Muscle layer of colon (tissue), 2 donors: ENCODE measurements at regions not wholly inside any gene's neighbourhood (a gene's known extent, or its start where the extent isn't known, plus 50 kb on each side); places are given as distances from the start of the nearest gene placed in this dataset.

ENCODE experiments used
- H3K27ac ChIP-seq: one replicate; pipeline ENCODE4 v1.7.0; 2013; ENCODE audit warnings: low read depth, mild to moderate bottlenecking, low read length, moderate library complexity
- H3K27me3 ChIP-seq, 2 donors: one replicate each; pipeline ENCODE4 v1.7.0; 2013; ENCODE audit warnings: low read length in 2 of 2, mild to moderate bottlenecking in 2 of 2; ENCODE audit not compliant: insufficient read depth in 2 of 2, control insufficient read depth in 1 of 2
- H3K36me3 ChIP-seq: one replicate; pipeline ENCODE4 v1.7.0; 2013; ENCODE audit warnings: mild to moderate bottlenecking, low read length; ENCODE audit not compliant: insufficient read depth
- H3K4me1 ChIP-seq: one replicate; pipeline ENCODE4 v1.7.0; 2013; ENCODE audit warnings: mild to moderate bottlenecking, low read length; ENCODE audit not compliant: insufficient read depth
- H3K4me3 ChIP-seq, 2 donors: one replicate each; pipeline ENCODE4 v1.7.0; 2013; ENCODE audit warnings: low read length in 2 of 2, low read depth in 1 of 2, mild to moderate bottlenecking in 1 of 2, moderate library complexity in 1 of 2
- H3K9ac ChIP-seq: one replicate; pipeline ENCODE4 v1.7.0; 2013; ENCODE audit warnings: low read length
- H3K9me3 ChIP-seq: one replicate; pipeline ENCODE4 v1.7.0; 2013; ENCODE audit warnings: mild to moderate bottlenecking, low read length
- donor health status: abdominal sarcoma.
- donor health status: Adenocarcinoma of cecum.

DNA sequence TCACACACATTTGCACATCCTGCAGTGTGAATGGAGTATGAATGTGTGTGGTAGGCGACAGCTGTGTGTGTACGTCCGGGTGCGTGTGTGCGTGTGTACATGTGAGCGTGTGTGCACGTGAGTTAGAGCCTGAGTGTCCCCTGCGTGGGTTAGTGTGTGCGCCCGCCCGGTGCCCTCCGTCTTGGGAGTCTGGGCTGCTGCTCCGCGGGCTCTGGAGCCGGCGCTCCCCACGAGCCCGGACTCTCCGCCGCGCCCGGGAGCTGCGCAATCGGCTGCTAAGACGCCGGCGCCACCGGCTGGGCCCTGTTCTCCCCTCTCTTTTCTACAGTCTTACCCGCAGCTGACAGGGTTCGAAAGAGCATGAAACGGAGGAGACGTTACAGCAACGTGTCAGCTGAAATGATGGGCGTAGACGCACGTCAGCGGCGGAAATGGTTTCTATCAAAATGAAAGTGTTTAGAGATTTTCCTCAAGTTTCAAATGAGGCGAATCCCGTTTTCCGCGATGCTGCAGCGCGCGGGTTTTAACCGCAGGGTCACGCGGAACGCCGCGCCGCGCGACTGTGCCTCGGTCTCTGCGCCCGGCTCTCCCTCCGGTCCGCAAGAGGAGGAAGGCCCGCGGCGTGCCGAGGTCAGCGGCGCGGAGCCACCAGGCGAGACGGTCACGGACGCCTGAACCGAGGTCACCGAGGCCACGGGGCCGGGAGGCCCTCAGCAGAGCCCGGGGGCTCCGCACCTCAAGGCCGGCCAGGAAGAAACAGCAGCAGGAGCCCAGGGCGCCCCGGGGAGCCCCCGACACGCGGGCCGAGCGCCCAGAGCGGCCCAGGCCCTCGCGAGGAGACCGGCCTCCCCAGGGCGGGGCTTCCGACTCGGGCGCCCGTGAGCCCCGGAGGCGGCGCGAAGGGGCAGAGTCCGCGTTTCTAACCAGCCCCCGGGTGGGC is 95.3 kb upstream of the BHLHE23 start:
- Histone ChIP-seq H3K9ac (no peak overlapping the region), H3K27ac (peak overlapping the region; percentile 43)

DNA sequence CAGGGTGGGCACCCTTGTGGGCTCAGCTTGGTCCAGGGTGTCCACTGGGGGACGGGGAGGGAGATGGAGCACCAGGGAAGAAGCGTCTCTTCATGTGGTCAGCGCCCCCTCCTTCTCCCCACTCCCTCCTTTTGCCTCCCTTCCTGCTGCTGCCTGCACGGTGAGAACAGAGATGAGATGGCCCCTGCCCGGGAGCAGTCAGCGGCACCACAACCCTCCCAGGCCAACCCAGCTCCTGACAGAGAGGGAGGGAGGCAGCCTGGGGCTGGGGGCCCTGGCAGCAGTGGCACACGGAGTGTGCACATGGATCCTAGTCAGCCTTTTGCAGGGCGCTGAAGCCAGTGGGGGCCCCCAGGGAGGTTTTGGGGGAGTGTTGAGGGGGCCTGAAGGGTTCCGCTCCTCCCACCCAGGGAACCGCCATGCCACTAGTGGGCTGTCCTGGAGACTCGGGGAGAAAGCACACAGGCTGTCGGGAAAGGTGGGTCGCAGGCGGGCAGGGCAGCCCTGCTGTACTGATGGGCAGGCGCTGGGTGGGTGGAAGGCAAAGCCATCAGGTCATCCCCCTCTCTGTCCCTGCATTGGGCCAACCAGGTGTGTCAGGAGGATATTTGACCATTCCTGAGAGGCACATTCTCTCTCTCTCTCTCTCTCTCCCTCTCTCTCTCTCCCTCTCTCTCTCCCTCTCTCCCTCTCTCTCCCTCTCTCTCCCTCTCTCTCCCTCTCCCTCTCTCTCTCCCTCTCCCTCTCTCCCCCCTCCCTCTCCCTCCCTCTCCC is 94.3 kb upstream of the BHLHE23 start:
- H3K27me3 ChIP-seq, result peaks cover 0 to 30% of the 10 kb centered on the region in 2 donors
- H3K27ac ChIP-seq, result no peak overlapping the region
- peaks cover 5% of the 10 kb centered on the region for H3K4me1 ChIP-seq
- H3K9ac ChIP-seq, result no peak overlapping the region
- H3K4me3 ChIP-seq, result peak overlapping the region in 1 of 2 donors; percentile 80
- no peaks in the 10 kb centered on the region for H3K36me3 ChIP-seq
- H3K9me3 ChIP-seq, result no peaks in the 10 kb centered on the region

More for the DNA sequence above, 95.3 kb upstream of the BHLHE23 start:
- H3K4me1 ChIP-seq, result peaks cover 5% of the 10 kb centered on the region
- peak overlapping the region; percentile 64 to 80 for H3K4me3 ChIP-seq
- H3K36me3 ChIP-seq, result no peaks in the 10 kb centered on the region
- peaks cover 0 to 21% of the 10 kb centered on the region in 2 donors for H3K27me3 ChIP-seq
- H3K9me3 ChIP-seq, result no peaks in the 10 kb centered on the region

DNA sequence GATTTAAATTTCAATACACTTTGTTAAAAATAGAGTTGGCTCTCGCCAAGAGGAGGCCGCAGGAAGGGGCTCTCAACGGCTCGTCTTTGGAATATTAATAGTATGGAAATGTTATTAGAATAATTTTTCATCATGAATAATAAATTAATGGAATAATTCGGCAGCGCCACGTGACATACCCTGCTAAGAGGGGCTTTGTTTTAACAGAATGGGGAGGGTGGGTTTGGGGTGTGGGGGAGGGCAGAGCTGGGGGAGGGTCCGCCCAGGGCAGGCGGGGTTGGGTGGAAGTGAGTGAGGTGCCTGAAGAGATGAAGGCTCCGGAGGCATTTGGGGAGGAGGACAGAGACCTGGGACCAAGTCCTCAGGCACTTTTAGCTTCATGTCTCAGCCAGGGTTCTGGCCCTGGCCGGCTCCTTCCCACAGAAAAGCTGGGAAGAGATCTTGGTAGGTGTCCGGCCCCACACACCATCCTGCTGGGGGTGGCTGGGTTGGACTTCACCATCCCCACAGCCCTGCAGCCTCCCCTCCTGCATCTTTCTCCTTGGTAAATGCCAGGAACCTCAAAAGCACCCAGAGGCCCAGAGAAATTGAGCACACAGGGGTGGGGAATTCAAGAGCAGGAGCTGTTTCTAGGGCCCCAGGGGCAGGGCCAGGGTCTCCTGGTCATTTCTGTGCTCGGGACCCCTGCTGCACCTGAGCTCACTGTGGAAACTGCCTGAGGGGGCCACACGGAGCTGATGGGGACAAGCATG is 93.6 kb upstream of the BHLHE23 start:
- Histone ChIP-seq H3K27me3 (peaks cover 0 to 33% of the 10 kb centered on the region in 2 donors), H3K36me3 (no peaks in the 10 kb centered on the region), H3K9ac (no peak overlapping the region), H3K9me3 (no peaks in the 10 kb centered on the region), H3K4me1 (no peaks in the 10 kb centered on the region), H3K4me3 (no peak overlapping the region), H3K27ac (no peak overlapping the region)

DNA sequence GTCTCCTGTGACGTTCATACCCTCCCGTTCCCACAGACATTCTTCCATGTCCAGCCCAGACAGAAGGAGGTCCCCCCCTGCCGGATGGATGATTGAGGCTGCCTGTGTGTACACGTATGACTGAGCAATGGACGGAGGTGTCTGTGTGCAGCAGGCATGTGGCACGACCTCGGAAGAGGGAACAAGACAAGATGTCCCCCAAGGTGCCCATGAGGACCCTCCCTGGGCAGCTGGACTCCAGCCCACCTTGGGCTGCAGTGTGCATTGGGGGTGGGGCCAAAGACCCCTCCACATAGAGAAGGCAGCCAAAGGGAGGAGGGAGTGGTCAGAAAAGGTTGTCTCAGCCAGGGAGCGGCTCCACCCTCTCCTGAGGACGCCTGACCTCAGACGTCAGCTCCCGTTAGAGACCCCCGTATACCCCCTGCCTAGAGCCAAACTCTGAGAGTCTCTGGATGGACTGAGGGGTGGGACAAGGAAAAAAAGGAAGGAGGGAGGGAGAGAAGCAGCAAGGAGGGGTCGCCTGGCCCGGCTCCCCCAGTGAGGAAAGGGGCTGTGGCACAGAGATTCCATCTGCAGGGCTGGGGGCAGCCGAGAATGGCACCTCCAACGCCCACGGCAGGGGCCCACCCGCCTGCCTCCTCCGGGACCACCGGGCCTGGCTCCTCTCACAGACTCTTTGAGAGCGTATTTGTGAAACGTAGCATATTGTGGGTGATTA is 92.9 kb upstream of the BHLHE23 start:
- Histone ChIP-seq H3K27me3 (peaks cover 0 to 39% of the 10 kb centered on the region in 2 donors), H3K4me3 (no peak overlapping the region), H3K9ac (no peak overlapping the region), H3K4me1 (no peaks in the 10 kb centered on the region), H3K27ac (no peak overlapping the region), H3K9me3 (no peaks in the 10 kb centered on the region), H3K36me3 (no peaks in the 10 kb centered on the region)

DNA sequence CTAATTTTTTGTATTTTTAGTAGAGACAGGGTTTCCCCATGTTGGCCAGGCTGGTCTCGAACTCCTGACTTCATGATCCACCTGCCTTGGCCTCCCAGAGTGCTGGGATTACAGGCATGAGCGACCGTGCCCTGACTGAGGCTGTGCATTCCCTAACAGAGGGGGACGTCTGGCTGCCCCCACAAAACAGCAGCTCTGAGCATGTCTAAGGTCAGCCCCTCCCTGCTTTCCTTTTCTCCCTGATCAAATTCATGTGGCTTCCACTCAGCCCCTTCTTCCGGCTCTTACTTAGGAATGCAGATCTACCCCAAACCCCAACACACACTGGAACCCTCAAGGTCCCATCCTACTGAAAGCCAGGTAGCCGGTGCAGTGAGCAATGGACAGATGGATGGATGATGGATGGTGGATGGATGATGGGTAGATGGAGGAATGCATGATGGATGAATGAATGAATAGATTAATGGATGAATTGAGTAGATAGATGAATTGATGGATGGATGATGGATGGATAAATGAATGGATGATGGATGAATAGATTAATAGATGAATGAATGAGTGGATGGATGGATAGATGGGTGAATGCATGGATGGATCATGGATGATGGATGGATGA is 91.5 kb upstream of the BHLHE23 start:
- peaks cover 0 to 39% of the 10 kb centered on the region in 2 donors for H3K27me3 ChIP-seq
- H3K36me3 ChIP-seq, result no peaks in the 10 kb centered on the region
- H3K9ac ChIP-seq, result no peak overlapping the region
- H3K4me3 ChIP-seq, result no peak overlapping the region
- no peak overlapping the region for H3K27ac ChIP-seq
- H3K9me3 ChIP-seq, result no peaks in the 10 kb centered on the region
- no peaks in the 10 kb centered on the region for H3K4me1 ChIP-seq

DNA sequence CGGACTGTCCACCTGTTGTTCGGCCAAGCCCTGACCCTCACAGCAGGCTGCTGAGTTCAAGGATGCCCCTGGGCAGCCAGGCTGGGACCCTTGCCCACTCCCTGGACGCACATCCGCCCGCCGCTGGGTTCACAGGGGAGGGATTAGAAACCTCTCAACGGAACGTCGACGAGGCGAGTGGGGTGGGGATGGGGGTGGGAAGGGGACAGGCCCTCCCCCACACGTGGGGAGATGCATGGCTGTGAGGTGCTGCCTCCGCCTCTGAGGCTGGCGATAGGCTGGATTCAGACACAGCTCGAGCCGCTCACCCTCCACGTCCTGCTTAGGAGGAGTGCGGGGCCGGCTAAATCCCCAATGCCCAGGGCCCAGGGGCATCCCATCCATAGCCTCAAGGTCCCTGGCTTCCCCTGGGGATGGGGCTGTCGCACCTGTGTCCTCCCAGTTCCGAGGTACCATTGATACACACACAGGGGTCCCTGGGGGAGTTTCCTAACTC is 90.6 kb upstream of the BHLHE23 start:
- no peak overlapping the region for H3K9ac ChIP-seq
- H3K27ac ChIP-seq, result no peak overlapping the region
- H3K27me3 ChIP-seq, result peaks cover 0 to 45% of the 10 kb centered on the region in 2 donors
- no peaks in the 10 kb centered on the region for H3K9me3 ChIP-seq
- no peaks in the 10 kb centered on the region for H3K36me3 ChIP-seq
- H3K4me3 ChIP-seq, result no peak overlapping the region
- H3K4me1 ChIP-seq, result no peaks in the 10 kb centered on the region

DNA sequence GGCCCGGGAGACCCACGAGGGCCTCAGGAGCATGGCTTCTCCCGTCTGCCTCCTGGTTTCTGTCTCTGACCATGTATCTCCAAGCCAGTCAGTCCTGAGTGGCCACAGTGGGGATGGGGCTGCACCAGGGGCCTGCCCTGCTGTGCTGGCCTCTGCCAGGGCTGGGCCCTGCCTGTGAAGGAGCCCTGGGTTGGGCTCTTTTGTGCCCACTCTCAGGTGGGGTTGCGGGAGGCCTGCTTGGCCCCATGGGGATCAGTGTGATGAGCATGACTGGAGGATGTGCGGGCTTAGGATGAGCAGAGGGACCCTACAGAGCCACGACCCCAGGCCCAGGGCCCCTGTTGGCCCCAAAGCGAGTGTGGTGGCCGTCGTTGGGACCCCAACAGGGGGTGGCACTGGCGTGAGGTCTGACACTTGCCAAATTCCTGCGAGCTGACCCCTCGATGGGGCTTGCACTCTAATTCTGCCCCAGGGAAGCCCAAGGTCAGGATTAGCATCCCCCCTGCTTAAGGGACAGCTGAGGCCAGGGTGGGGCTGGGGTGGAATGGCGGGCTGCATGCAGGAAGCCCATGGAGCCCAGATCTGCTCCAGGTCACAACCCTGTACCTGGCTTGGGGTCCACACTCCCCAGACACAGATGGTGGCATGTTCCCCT is 90.0 kb upstream of the BHLHE23 start:
- Histone ChIP-seq H3K9me3 (no peaks in the 10 kb centered on the region), H3K27me3 (peaks cover 0 to 51% of the 10 kb centered on the region in 2 donors), H3K36me3 (no peaks in the 10 kb centered on the region), H3K4me3 (no peak overlapping the region), H3K27ac (no peak overlapping the region), H3K4me1 (no peaks in the 10 kb centered on the region), H3K9ac (no peak overlapping the region)

DNA sequence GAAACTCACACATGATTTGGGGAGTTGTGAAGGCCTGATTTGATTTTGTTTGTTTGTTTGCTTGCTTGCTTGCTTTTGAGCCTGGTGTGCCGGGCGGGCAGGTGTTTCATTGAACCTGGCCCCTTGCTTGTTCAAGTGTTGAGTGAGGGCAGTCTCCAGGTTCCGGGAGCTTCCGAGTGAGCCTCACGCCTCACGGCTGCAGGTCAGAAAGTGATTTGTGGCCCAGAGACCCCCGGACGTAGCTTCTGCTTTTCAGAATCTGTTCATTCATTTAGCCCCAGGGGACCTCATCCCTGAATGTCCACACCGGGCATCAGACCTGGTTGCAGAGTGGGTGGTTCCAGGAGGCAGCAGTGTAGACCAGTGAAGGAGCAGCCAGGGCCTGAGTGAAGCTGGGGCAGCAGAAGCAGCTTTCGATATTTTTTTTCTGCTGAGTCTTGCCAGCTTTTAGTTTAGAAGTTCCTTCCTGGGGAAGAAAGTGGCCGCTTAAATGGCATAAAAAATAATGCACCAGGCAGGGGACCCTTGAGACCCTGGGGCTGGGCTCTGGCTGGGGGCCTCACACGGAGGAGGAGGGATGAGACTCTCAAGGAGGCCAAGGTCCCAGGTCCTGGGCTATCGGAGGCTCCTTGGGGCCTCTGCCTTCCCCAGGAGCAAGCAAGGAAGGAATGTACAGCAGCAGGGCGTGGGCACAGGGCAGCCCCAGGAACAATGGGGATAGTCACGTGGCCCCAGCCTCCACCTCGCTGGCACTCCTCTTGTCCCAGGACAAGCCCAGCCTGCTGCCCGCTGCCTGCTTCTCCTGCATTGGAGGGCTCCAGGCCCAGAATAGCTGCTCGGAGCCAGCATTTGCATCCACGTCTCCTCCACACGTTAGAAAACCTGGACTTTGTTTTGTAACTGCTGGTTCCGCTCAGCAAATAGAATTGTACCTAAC is 89.2 kb upstream of the BHLHE23 start:
- H3K36me3 ChIP-seq, result no peaks in the 10 kb centered on the region
- H3K27ac ChIP-seq, result no peak overlapping the region
- H3K27me3 ChIP-seq, result peaks cover 0 to 51% of the 10 kb centered on the region in 2 donors
- H3K9ac ChIP-seq, result no peak overlapping the region
- H3K4me3 ChIP-seq, result no peak overlapping the region
- no peaks in the 10 kb centered on the region for H3K4me1 ChIP-seq
- no peaks in the 10 kb centered on the region for H3K9me3 ChIP-seq

DNA sequence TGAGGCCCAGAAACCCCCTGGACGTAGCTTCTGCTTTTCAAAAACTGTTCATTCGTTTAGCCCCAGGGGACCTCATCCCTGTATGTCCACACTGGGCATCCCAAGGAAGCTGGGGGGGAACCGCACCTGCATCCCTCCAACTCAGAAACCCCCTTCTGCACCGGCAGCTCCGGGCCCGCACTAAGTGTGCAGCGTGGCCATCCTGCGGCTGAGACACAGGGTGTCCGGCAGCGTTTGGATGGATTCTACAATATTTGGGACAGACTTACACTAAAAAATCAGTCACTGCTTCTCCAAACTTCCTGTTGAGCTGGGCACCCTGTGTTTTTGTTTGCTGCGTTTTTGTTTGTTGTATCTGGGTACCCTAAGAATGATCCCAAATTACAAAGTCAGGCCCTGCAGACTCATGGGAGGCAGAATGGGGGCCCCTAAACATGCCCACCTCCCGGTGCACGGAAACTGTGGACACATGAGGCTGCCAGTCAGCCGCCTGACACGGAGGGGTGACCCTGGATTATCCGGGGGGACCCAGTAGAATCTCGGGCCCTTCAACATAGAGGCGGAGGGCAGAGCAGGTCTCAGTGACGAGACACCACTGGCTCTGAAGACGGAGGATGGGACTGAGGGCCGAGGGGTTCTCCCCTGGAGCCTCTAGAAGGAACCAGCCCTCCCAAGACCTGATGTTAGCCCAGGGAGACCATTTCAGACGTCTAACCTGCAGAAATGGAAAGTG is 88.2 kb upstream of the BHLHE23 start:
- Histone ChIP-seq H3K4me3 (no peak overlapping the region), H3K4me1 (no peaks in the 10 kb centered on the region), H3K9ac (no peak overlapping the region), H3K27ac (no peak overlapping the region), H3K36me3 (no peaks in the 10 kb centered on the region), H3K9me3 (no peaks in the 10 kb centered on the region), H3K27me3 (peaks cover 2 to 51% of the 10 kb centered on the region in 2 donors)
